ENCODE measurements at regions not wholly inside any gene's neighbourhood (a gene's known extent, or its start where the extent isn't known, plus 50 kb on each side); places are given as distances from the start of the nearest gene placed in this dataset.

DNA sequence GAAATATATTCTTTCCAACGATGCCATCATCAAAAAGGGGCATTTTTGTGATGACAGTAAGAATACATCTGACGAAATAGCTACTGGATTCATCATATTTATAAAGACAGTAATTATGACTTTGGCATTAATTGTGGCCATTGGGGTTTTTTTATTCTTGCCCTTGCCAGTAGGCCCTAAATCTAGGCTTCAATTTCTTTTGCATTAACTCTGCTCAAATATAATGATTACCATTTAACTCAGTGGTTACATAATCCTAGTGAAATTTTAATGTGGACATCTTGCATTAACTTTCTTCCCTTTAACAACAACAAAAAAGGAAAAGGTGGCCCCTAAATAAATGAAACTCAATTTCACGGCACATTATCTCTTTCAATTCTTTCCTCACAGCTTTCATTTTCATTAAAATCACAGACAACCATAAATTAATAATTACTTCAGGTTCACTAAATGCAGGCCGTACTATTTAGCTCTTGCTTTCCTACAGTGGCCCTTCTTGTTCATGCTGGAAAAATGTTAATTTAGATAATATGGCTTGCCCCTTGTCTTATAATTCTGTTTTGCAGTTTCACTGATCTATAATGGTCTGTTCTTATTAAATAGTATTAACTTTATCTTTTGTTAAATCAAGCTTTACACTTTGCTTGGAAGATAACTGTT lies 615.6 kb downstream of the DACH1 start:
- Mint-ChIP-seq H3K27me3 (no peaks in the 10 kb centered on the region), H3K4me1 (ENCODE audit: low read depth) (peaks cover 3% of the 10 kb centered on the region), H3K36me3 (ENCODE audit: insufficient read depth) (no peaks in the 10 kb centered on the region), H3K9me3 (ENCODE audit: low read depth) (no peaks in the 10 kb centered on the region), H3K27ac (no peak overlapping the region), H3K4me3 (ENCODE audit: low read depth) (no peak overlapping the region)
- no peak for DNase-seq (ENCODE audit: low spot score, unreplicated experiment)
- TF ChIP-seq, protein P1, sequence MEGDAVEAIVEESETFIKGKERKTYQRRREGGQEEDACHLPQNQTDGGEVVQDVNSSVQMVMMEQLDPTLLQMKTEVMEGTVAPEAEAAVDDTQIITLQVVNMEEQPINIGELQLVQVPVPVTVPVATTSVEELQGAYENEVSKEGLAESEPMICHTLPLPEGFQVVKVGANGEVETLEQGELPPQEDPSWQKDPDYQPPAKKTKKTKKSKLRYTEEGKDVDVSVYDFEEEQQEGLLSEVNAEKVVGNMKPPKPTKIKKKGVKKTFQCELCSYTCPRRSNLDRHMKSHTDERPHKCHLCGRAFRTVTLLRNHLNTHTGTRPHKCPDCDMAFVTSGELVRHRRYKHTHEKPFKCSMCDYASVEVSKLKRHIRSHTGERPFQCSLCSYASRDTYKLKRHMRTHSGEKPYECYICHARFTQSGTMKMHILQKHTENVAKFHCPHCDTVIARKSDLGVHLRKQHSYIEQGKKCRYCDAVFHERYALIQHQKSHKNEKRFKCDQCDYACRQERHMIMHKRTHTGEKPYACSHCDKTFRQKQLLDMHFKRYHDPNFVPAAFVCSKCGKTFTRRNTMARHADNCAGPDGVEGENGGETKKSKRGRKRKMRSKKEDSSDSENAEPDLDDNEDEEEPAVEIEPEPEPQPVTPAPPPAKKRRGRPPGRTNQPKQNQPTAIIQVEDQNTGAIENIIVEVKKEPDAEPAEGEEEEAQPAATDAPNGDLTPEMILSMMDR (IDR thresholded peaks at IDR 0.05; ENCODE audit: unreplicated experiment) = no peak

GRCh38 chr13:71249011-71249410 lies 618.0 kb downstream of the DACH1 start:
- H3K27ac Mint-ChIP-seq = no peak overlapping the region
- TF ChIP-seq, protein P1 (IDR thresholded peaks at IDR 0.05; ENCODE audit: unreplicated experiment) = no peak
- no peaks in the 10 kb centered on the region for H3K9me3 Mint-ChIP-seq (ENCODE audit: low read depth)
- no peaks in the 10 kb centered on the region for H3K27me3 Mint-ChIP-seq
- peaks cover 3% of the 10 kb centered on the region for H3K4me1 Mint-ChIP-seq (ENCODE audit: low read depth)
- H3K4me3 Mint-ChIP-seq (ENCODE audit: low read depth) = no peak overlapping the region
- H3K36me3 Mint-ChIP-seq (ENCODE audit: insufficient read depth) = no peaks in the 10 kb centered on the region
- no peak for DNase-seq (ENCODE audit: low spot score, unreplicated experiment)

DNA sequence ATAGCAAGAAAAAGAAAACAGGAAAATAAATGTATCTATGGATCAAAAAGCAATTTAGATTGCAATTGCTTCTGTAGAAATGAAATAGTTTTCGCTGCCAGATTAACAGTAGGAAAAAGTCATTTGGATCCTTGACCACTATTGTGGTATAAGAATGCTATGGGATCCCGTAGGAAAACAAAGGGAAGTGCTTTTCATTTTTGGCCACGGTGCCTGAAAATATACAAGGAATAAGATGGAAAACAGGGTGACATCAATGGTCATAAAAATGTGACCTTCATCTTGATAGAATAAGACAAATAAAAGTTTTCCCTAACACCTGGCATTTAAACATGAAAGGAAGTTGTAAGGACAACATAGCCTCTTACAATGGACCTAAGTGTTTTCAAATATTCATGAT lies 622.8 kb downstream of the DACH1 start:
- Mint-ChIP-seq H3K27me3 (no peaks in the 10 kb centered on the region), H3K9me3 (ENCODE audit: low read depth) (no peaks in the 10 kb centered on the region), H3K27ac (no peak overlapping the region), H3K4me3 (ENCODE audit: low read depth) (no peak overlapping the region), H3K4me1 (ENCODE audit: low read depth) (peaks cover 4% of the 10 kb centered on the region), H3K36me3 (ENCODE audit: insufficient read depth) (no peaks in the 10 kb centered on the region)
- TF ChIP-seq, protein P1 (IDR thresholded peaks at IDR 0.05; ENCODE audit: unreplicated experiment) = no peak
- no peak for DNase-seq (ENCODE audit: low spot score, unreplicated experiment)

- H3K36me3 Mint-ChIP-seq (ENCODE audit: insufficient read depth) = no peaks in the 10 kb centered on the region
- H3K4me1 Mint-ChIP-seq (ENCODE audit: low read depth) = peaks cover 2% of the 10 kb centered on the region
- no peak for DNase-seq (ENCODE audit: low spot score, unreplicated experiment)
- TF ChIP-seq, protein P1 (IDR thresholded peaks at IDR 0.05; ENCODE audit: unreplicated experiment) = no peak
- no peak overlapping the region for H3K27ac Mint-ChIP-seq
- no peaks in the 10 kb centered on the region for H3K27me3 Mint-ChIP-seq
- no peak overlapping the region for H3K4me3 Mint-ChIP-seq (ENCODE audit: low read depth)
- no peaks in the 10 kb centered on the region for H3K9me3 Mint-ChIP-seq (ENCODE audit: low read depth)
These were observed 624.8 kb downstream of the DACH1 start for GRCh38 chr13:71242201-71242600.

DNA sequence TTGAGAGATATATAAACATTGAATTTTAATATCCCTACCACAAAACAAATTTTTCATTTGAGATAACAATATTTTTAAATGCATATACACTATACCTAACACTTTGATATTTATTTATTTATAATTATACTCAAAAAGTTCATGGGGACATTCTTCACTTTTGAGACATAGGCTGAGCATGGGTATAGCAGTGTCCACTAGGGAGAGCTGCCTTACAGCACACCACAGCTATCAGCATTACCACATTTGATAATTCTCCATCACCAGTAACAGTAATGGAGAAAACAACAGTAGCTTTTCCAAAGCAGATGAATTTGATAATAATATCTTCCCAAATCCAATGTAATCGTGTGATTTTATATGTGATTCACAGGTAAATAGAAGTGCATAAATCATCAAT lies 626.1 kb downstream of the DACH1 start:
- no peaks in the 10 kb centered on the region for H3K27me3 Mint-ChIP-seq
- peaks cover 2% of the 10 kb centered on the region for H3K4me1 Mint-ChIP-seq (ENCODE audit: low read depth)
- H3K9me3 Mint-ChIP-seq (ENCODE audit: low read depth) = no peaks in the 10 kb centered on the region
- no peak for DNase-seq (ENCODE audit: low spot score, unreplicated experiment)
- TF ChIP-seq, protein P1 (IDR thresholded peaks at IDR 0.05; ENCODE audit: unreplicated experiment) = peak; percentile 63
- no peaks in the 10 kb centered on the region for H3K36me3 Mint-ChIP-seq (ENCODE audit: insufficient read depth)
- no peak overlapping the region for H3K27ac Mint-ChIP-seq
- H3K4me3 Mint-ChIP-seq (ENCODE audit: low read depth) = no peak overlapping the region

Data from progenitor cell of endocrine pancreas (in vitro differentiated cells).